Nephron progenitor cell (in vitro differentiated cells): ENCODE measurements at regions not wholly inside any gene's neighbourhood (a gene's known extent, or its start where the extent isn't known, plus 50 kb on each side); places are given as distances from the start of the nearest gene placed in this dataset.

Source experiments
- DNase-seq: peaks from one replicate; pipeline ENCODE4 v3.0.0; 2021
- H3K27ac Mint-ChIP-seq: 2 replicates; pipeline ENCODE4 v1.8.0; 2021; ENCODE audit warnings: mild to moderate bottlenecking, moderate library complexity, mixed read lengths
- H3K27me3 Mint-ChIP-seq: 2 replicates; pipeline ENCODE4 v1.8.0; 2021; ENCODE audit warnings: mild to moderate bottlenecking, low read depth, mixed read lengths; ENCODE audit not compliant: poor library complexity
- H3K36me3 Mint-ChIP-seq: 2 replicates; pipeline ENCODE4 v1.8.0; 2021; ENCODE audit warnings: low read depth, mixed read lengths
- H3K4me1 Mint-ChIP-seq: 2 replicates; pipeline ENCODE4 v1.8.0; 2021; ENCODE audit warnings: mixed read lengths
- H3K4me3 Mint-ChIP-seq: 2 replicates; pipeline ENCODE4 v1.8.0; 2021; ENCODE audit warnings: mild to moderate bottlenecking, moderate library complexity, mixed read lengths
- H3K9me3 Mint-ChIP-seq: 2 replicates; pipeline ENCODE4 v1.8.0; 2021; ENCODE audit warnings: mild to moderate bottlenecking, moderate library complexity, mixed read lengths
- TF ChIP-seq, protein P1 (sequence below): fragments of 200-600 bp; sonication (generic); IDR thresholded peaks from 2 replicates; pipeline ENCODE4 v1.5.0; 2021; ENCODE audit warnings: antibody characterized with exemption

GRCh38 chr17:55978578-55978977 lies 174.7 kb upstream of the ANKFN1 start:
- Mint-ChIP-seq H3K27me3 (peaks cover 4% of the 10 kb centered on the region), H3K4me1 (no peaks in the 10 kb centered on the region), H3K4me3 (no peak overlapping the region), H3K36me3 (no peaks in the 10 kb centered on the region), H3K27ac (no peak overlapping the region), H3K9me3 (no peaks in the 10 kb centered on the region)
- DNase-seq: no peak
- TF ChIP-seq, protein P1, sequence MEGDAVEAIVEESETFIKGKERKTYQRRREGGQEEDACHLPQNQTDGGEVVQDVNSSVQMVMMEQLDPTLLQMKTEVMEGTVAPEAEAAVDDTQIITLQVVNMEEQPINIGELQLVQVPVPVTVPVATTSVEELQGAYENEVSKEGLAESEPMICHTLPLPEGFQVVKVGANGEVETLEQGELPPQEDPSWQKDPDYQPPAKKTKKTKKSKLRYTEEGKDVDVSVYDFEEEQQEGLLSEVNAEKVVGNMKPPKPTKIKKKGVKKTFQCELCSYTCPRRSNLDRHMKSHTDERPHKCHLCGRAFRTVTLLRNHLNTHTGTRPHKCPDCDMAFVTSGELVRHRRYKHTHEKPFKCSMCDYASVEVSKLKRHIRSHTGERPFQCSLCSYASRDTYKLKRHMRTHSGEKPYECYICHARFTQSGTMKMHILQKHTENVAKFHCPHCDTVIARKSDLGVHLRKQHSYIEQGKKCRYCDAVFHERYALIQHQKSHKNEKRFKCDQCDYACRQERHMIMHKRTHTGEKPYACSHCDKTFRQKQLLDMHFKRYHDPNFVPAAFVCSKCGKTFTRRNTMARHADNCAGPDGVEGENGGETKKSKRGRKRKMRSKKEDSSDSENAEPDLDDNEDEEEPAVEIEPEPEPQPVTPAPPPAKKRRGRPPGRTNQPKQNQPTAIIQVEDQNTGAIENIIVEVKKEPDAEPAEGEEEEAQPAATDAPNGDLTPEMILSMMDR: no peak

- H3K36me3 Mint-ChIP-seq: no peaks in the 10 kb centered on the region
- peaks cover 4% of the 10 kb centered on the region for H3K27me3 Mint-ChIP-seq
- H3K27ac Mint-ChIP-seq: no peak overlapping the region
- no peaks in the 10 kb centered on the region for H3K9me3 Mint-ChIP-seq
- no peak overlapping the region for H3K4me3 Mint-ChIP-seq
- TF ChIP-seq, protein P1: no peak
- no peaks in the 10 kb centered on the region for H3K4me1 Mint-ChIP-seq
- DNase-seq: no peak
Measured at GRCh38 chr17:55983096-55983495, 170.2 kb upstream of the ANKFN1 start.

GRCh38 chr17:55986817-55987216 lies 166.5 kb upstream of the ANKFN1 start:
- H3K4me1 Mint-ChIP-seq: peaks cover 21% of the 10 kb centered on the region
- H3K36me3 Mint-ChIP-seq: no peaks in the 10 kb centered on the region

GRCh38 chr17:55988861-55989260 lies 164.4 kb upstream of the ANKFN1 start:
- no peak for DNase-seq
- peaks cover 21% of the 10 kb centered on the region for H3K4me1 Mint-ChIP-seq
- no peak overlapping the region for H3K4me3 Mint-ChIP-seq
- peaks cover 3% of the 10 kb centered on the region for H3K27me3 Mint-ChIP-seq
- TF ChIP-seq, protein P1: no peak
- H3K36me3 Mint-ChIP-seq: peaks cover 5% of the 10 kb centered on the region
- peaks cover 19% of the 10 kb centered on the region for H3K9me3 Mint-ChIP-seq
- H3K27ac Mint-ChIP-seq: no peak overlapping the region

More at GRCh38 chr17:55986817-55987216, 166.5 kb upstream of the ANKFN1 start:
- no peak for DNase-seq
- H3K27me3 Mint-ChIP-seq: peaks cover 3% of the 10 kb centered on the region
- H3K9me3 Mint-ChIP-seq: peaks cover 1% of the 10 kb centered on the region
- H3K4me3 Mint-ChIP-seq: no peak overlapping the region
- TF ChIP-seq, protein P1: no peak
- no peak overlapping the region for H3K27ac Mint-ChIP-seq

DNA sequence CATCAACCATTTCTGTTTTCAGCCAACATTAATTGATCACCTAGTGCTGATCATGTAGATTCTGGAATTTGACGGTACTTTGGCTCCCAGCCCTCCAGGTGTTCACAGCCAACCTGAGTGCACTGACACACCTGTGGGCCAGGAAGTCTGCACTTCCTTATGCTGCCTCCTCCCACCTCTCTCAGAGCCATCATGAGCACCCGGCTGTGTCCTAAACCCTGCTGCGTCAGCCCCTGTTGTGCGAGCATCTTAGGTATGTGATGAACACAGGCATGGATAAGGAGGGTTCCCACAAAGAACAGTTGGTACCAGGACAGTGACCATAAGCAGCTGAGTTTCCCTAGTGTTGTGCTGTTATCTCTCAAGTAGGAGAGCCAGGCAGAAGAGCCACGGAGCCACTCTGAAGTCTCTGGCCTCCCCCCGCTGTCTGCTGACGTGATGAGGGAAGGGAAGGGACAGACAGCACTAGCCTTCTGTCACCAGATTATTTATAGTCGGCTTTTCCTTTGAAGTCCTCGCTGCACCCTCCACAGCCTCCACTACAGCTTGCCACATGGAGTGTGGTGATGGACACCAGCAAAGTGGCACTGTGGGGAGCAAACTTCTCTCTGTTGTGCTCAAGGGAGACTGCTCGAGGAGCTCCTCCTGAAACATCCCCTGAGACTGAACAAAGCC lies 162.8 kb upstream of the ANKFN1 start:
- Mint-ChIP-seq H3K27me3 (peaks cover 6% of the 10 kb centered on the region), H3K4me3 (no peak overlapping the region), H3K9me3 (peaks cover 25% of the 10 kb centered on the region), H3K27ac (no peak overlapping the region), H3K36me3 (peaks cover 5% of the 10 kb centered on the region), H3K4me1 (peaks cover 21% of the 10 kb centered on the region)
- TF ChIP-seq, protein P1: no peak
- DNase-seq: peak; percentile 27

- Mint-ChIP-seq H3K4me1 (no peaks in the 10 kb centered on the region), H3K27ac (no peak overlapping the region), H3K36me3 (peaks cover 5% of the 10 kb centered on the region), H3K4me3 (no peak overlapping the region), H3K27me3 (peaks cover 8% of the 10 kb centered on the region), H3K9me3 (peaks cover 42% of the 10 kb centered on the region)
- TF ChIP-seq, protein P1: no peak
- DNase-seq: no peak
Measured at GRCh38 chr17:55996826-55997225, 156.4 kb upstream of the ANKFN1 start.
